SU-DHL-6 (cell line): ENCODE measurements at regions not wholly inside any gene's neighbourhood (a gene's known extent, or its start where the extent isn't known, plus 50 kb on each side); places are given as distances from the start of the nearest gene placed in this dataset.

ENCODE experiments used
- H2AFZ ChIP-seq: fragments of 200-600 bp; sonication (generic); 2 replicates; pipeline ENCODE4 v1.6.1; 2014; ENCODE audit warnings: low read depth, mild to moderate bottlenecking, moderate library complexity, mixed read lengths, antibody characterized with exemption, low read length; ENCODE audit not compliant: severe bottlenecking
- H3F3A ChIP-seq: fragments of 200-600 bp; shearing (Covaris generic); 2 replicates; pipeline ENCODE4 v1.6.0; 2016; ENCODE audit warnings: antibody characterized with exemption, mild to moderate bottlenecking; ENCODE audit not compliant: insufficient read depth
- H3K27ac ChIP-seq: fragments of 200-600 bp; sonication (generic); 2 replicates; pipeline ENCODE4 v1.5.1; 2016; ENCODE audit warnings: low read depth, mild to moderate bottlenecking, low read length, moderate library complexity, mixed read lengths
- H3K27me3 ChIP-seq: fragments of 200-600 bp; sonication (generic), shearing (Covaris generic); 2 replicates; pipeline ENCODE4 v1.6.0; 2014; ENCODE audit warnings: mild to moderate bottlenecking, low read length
- H3K36me3 ChIP-seq: fragments of 200-600 bp; sonication (generic); 2 replicates; pipeline ENCODE4 v1.6.1; 2014; ENCODE audit warnings: mild to moderate bottlenecking, low read length, mixed read lengths
- H3K4me2 ChIP-seq: fragments of 300-600, 200-600 bp; shearing (Covaris generic), sonication (generic); 2 replicates; pipeline ENCODE4 v1.6.0; 2014; ENCODE audit warnings: low read length, low read depth, mild to moderate bottlenecking; ENCODE audit not compliant: poor library complexity, severe bottlenecking
- H3K4me3 ChIP-seq: fragments of 200-600 bp; sonication (generic); 2 replicates; pipeline ENCODE4 v1.5.1; 2014; ENCODE audit warnings: antibody characterized with exemption, low read length, mild to moderate bottlenecking, mixed read lengths; ENCODE audit not compliant: insufficient read depth, poor library complexity, severe bottlenecking
- H3K79me2 ChIP-seq: fragments of 200-600 bp; sonication (generic); 2 replicates; pipeline ENCODE4 v1.6.1; 2014; ENCODE audit warnings: mild to moderate bottlenecking, low read length, moderate library complexity; ENCODE audit not compliant: insufficient read depth
- H3K9ac ChIP-seq: fragments of 200-600 bp; sonication (generic); 2 replicates; pipeline ENCODE4 v1.7.0; 2014; ENCODE audit warnings: mild to moderate bottlenecking, low read length
- H3K9me2 ChIP-seq: fragments of 200-600 bp; sonication (generic); replicated peaks from 2 replicates; pipeline ENCODE4 v1.6.1; 2014; ENCODE audit warnings: low read length; ENCODE audit not compliant: insufficient read depth
- H3K9me3 ChIP-seq: fragments of 200-600 bp; sonication (generic); 2 replicates; pipeline ENCODE4 v1.6.1; 2014; ENCODE audit warnings: low read length, mixed read lengths; ENCODE audit not compliant: insufficient read depth
- H4K20me1 ChIP-seq: fragments of 200-600 bp; sonication (generic); 2 replicates; pipeline ENCODE4 v1.6.1; 2014; ENCODE audit warnings: low read depth, mild to moderate bottlenecking, antibody characterized with exemption, low read length, moderate library complexity, mixed read lengths
- CTCF ChIP-seq: fragments of 200-600 bp; sonication (generic); IDR thresholded peaks from one replicate; pipeline ENCODE4 v1.5.1; 2017; ENCODE audit warnings: antibody characterized with exemption, mild to moderate bottlenecking, low read length, moderate library complexity; ENCODE audit not compliant: insufficient read depth, poor library complexity, severe bottlenecking
- EZH2phosphoT487 ChIP-seq: fragments of 200-600 bp; sonication (generic), shearing (Covaris generic); conservative IDR thresholded peaks from 2 replicates; pipeline ENCODE4 v1.6.1; 2018; ENCODE audit warnings: mild to moderate bottlenecking, antibody characterized with exemption, low read length, moderate library complexity, mixed read lengths

GRCh38 chr4:89425023-89425422, 117.4 kb upstream of the GPRIN3 start:
- H3K4me2 ChIP-seq = no peak overlapping the region
- H3K27me3 ChIP-seq = no peaks in the 10 kb centered on the region
- no peak overlapping the region for H2AFZ ChIP-seq
- no peak overlapping the region for H3K27ac ChIP-seq
- no peaks in the 10 kb centered on the region for H4K20me1 ChIP-seq
- no peaks in the 10 kb centered on the region for H3K9me3 ChIP-seq
- H3F3A ChIP-seq = no peaks in the 10 kb centered on the region
- H3K9ac ChIP-seq = no peak overlapping the region
- H3K4me3 ChIP-seq = no peak overlapping the region
- no peaks in the 10 kb centered on the region for H3K36me3 ChIP-seq
- TF ChIP-seq CTCF (no peak), EZH2phosphoT487 (no peak)
- no peaks in the 10 kb centered on the region for H3K9me2 ChIP-seq
- H3K79me2 ChIP-seq = no peaks in the 10 kb centered on the region

- Histone ChIP-seq H3K4me2 (no peak overlapping the region), H2AFZ (no peak overlapping the region), H3K4me3 (no peak overlapping the region), H3K79me2 (no peaks in the 10 kb centered on the region), H4K20me1 (no peaks in the 10 kb centered on the region), H3F3A (no peaks in the 10 kb centered on the region), H3K36me3 (no peaks in the 10 kb centered on the region), H3K27ac (no peak overlapping the region), H3K9ac (no peak overlapping the region), H3K9me2 (no peaks in the 10 kb centered on the region), H3K9me3 (no peaks in the 10 kb centered on the region), H3K27me3 (no peaks in the 10 kb centered on the region)
- TF ChIP-seq CTCF (no peak), EZH2phosphoT487 (no peak)
Observed at GRCh38 chr4:89422441-89422990, 114.9 kb upstream of the GPRIN3 start.

- Histone ChIP-seq H3K4me2 (no peak overlapping the region), H3K9me3 (no peaks in the 10 kb centered on the region), H3K9me2 (no peaks in the 10 kb centered on the region), H3K27ac (no peak overlapping the region), H3K27me3 (no peaks in the 10 kb centered on the region), H3F3A (no peaks in the 10 kb centered on the region), H3K79me2 (no peaks in the 10 kb centered on the region), H2AFZ (no peak overlapping the region), H3K4me3 (no peak overlapping the region), H3K36me3 (no peaks in the 10 kb centered on the region), H4K20me1 (no peaks in the 10 kb centered on the region), H3K9ac (no peak overlapping the region)
- TF ChIP-seq CTCF (no peak), EZH2phosphoT487 (no peak)
Observed at GRCh38 chr4:89420507-89420906, 112.9 kb upstream of the GPRIN3 start.
